Naive thymus-derived CD8-positive, alpha-beta T cell (primary cell): ENCODE measurements at regions not wholly inside any gene's neighbourhood (a gene's known extent, or its start where the extent isn't known, plus 50 kb on each side); places are given as distances from the start of the nearest gene placed in this dataset.
"Not testable (repeated sequence)": the region's sequence is repeated elsewhere in the genome, so short reads cannot be mapped to it uniquely, and the experiment has no call there.

Source experiments
- ATAC-seq, 2 donors: fragments of 150-1000 bp; cut with Tn5 transposase in 1 of 2; sonication (Bioruptor Pico), chemical (Tn5 transposase) in 1 of 2; 1 replicate in 1 of 2; 2 replicates in 1 of 2; pipeline ENCODE4 v1.10.0; 2021; ENCODE audit warnings: mild to moderate bottlenecking in 2 of 2, moderate library complexity in 2 of 2
- POLR2A ChIA-PET: fragments of 350-600 bp; sonication (Branson Sonifier 250); formaldehyde crosslinking; loops from one replicate; lab custom pipeline; 2021; ENCODE audit warnings: antibody characterized with exemption; lab: Charles Lee
- DNase-seq, 10 donors: peaks; one replicate each; pipeline versions ENCODE4 v3.0.0 to v3.0.0-alpha.2; 2020 to 2022
- H3K27ac Mint-ChIP-seq, 10 donors: one replicate each; pipeline ENCODE4 v1.8.0; 2020 to 2022; ENCODE audit warnings: mild to moderate bottlenecking in 10 of 10, mixed read lengths in 10 of 10, moderate library complexity in 4 of 10, inconsistent platforms in 1 of 10
- H3K27me3 Mint-ChIP-seq, 5 donors: one replicate each; pipeline ENCODE4 v1.8.0; 2021 to 2022; ENCODE audit warnings: mixed read lengths in 5 of 5
- H3K36me3 Mint-ChIP-seq, 3 donors: one replicate each; pipeline ENCODE4 v1.8.0; 2020 to 2022; ENCODE audit warnings: mixed read lengths in 3 of 3, mild to moderate bottlenecking in 2 of 3, inconsistent platforms in 1 of 3
- H3K4me1 Mint-ChIP-seq, 4 donors: one replicate each; pipeline ENCODE4 v1.8.0; 2021 to 2022; ENCODE audit warnings: mixed read lengths in 4 of 4
- H3K4me3 Mint-ChIP-seq, 10 donors: one replicate each; pipeline ENCODE4 v1.8.0; 2020 to 2022; ENCODE audit warnings: mild to moderate bottlenecking in 10 of 10, mixed read lengths in 10 of 10, moderate library complexity in 6 of 10, inconsistent platforms in 1 of 10
- H3K9me3 Mint-ChIP-seq, 9 donors: one replicate each; pipeline ENCODE4 v1.8.0; 2020 to 2022; ENCODE audit warnings: mixed read lengths in 9 of 9, mild to moderate bottlenecking in 3 of 9, inconsistent platforms in 1 of 9, moderate library complexity in 1 of 9

- peak overlapping the region in 1 of 10 donors; percentile 24 for H3K27ac Mint-ChIP-seq
- H3K27me3 Mint-ChIP-seq, H3K4me3 Mint-ChIP-seq, ATAC-seq, H3K36me3 Mint-ChIP-seq, DNase-seq, POLR2A ChIA-PET, H3K9me3 Mint-ChIP-seq: not testable (repeated sequence)
- peaks cover 0 to 11% (median 2%) of the 10 kb centered on the region in 4 donors for H3K4me1 Mint-ChIP-seq
Observed at GRCh38 chr21:32823296-32823695, 51.7 kb upstream of the PAXBP1 start.

DNA sequence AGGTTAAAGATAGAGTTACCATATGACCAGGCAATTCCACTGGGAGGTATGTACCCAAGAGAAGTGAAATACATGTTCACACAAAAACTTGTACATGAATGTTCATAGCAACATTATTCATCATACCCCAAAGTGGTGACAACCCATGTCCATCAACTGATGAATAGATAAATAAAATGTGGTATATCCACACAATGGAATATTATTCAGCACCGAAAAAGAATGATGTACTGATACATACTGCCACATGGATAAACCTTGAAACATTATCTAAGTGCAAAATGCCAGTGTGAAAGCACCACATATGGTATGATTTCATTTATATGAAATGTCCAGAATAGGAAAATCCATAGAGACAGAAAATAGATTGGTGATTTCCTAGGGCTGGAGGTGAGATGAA is 53.4 kb upstream of the PAXBP1 start:
- no peak overlapping the region for H3K4me3 Mint-ChIP-seq
- POLR2A ChIA-PET: no interaction called here
- H3K27me3 Mint-ChIP-seq: peaks cover 0 to 3% (median 2%) of the 10 kb centered on the region in 5 donors
- no peak overlapping the region for H3K27ac Mint-ChIP-seq
- H3K4me1 Mint-ChIP-seq: peaks cover 0 to 11% (median 2%) of the 10 kb centered on the region in 4 donors
- no peak for ATAC-seq
- peaks cover 0 to 5% (median 0%) of the 10 kb centered on the region in 9 donors for H3K9me3 Mint-ChIP-seq
- no peaks in the 10 kb centered on the region for H3K36me3 Mint-ChIP-seq
- no peak for DNase-seq

GRCh38 chr21:32826329-32827167 is 55.0 kb upstream of the PAXBP1 start:
- H3K36me3 Mint-ChIP-seq: no peaks in the 10 kb centered on the region
- peaks cover 0 to 5% (median 0%) of the 10 kb centered on the region in 9 donors for H3K9me3 Mint-ChIP-seq
- H3K4me1 Mint-ChIP-seq: peaks cover 0 to 11% (median 2%) of the 10 kb centered on the region in 4 donors
- peak; percentile 70 to 76 for ATAC-seq
- peak in 6 of 10 donors; percentile 1 to 51 (median 27) for DNase-seq
- H3K4me3 Mint-ChIP-seq: no peak overlapping the region
- peaks cover 0 to 5% (median 3%) of the 10 kb centered on the region in 5 donors for H3K27me3 Mint-ChIP-seq
- H3K27ac Mint-ChIP-seq: no peak overlapping the region
- POLR2A ChIA-PET: no interaction called here

DNA sequence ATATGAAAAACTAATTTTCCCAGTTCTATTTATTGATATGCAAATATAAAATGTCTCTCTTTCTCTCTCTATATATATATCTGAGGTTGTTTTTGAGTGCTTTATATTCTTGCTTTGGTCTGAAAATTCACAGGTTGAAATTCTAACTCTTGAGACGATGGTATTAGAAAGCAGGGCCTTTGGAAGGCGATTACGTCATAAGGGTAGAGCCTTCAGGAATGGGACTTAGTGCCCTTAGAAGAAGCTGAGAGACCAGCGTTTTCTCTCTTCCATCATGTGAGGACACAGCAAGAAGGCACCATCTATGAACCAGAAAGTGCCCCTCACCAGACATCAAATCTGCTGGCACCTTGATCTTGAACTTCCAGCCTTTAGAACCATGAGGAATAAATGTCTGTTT is 57.4 kb upstream of the PAXBP1 start:
- peaks cover 0 to 8% (median 3%) of the 10 kb centered on the region in 5 donors for H3K27me3 Mint-ChIP-seq
- H3K4me3 Mint-ChIP-seq: no peak overlapping the region
- no peak overlapping the region for H3K27ac Mint-ChIP-seq
- POLR2A ChIA-PET: no interaction called here
- ATAC-seq (no peak), DNase-seq (no peak)
- H3K9me3 Mint-ChIP-seq: peaks cover 0 to 5% (median 0%) of the 10 kb centered on the region in 9 donors
- peaks cover 0 to 3% (median 0%) of the 10 kb centered on the region in 4 donors for H3K4me1 Mint-ChIP-seq
- H3K36me3 Mint-ChIP-seq: no peaks in the 10 kb centered on the region

DNA sequence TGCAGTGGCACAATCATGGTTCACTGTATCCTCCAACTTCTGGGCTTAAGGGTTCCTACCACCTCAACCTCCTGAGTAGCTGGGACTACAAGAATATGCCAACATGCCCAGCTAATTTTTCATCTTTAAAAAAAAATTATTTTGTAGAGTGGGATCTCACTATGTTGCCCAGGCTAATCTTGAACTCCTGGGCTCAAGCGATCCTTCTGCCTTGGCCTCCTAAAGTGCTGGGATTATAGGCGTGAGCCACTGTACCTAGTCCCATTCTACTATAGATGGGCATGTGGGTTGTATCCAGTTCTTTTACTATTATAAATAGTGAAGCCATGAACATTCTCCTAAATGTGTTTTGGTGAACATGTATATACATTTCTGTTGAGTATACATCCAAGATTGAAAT is 57.9 kb upstream of the PAXBP1 start:
- H3K4me3 Mint-ChIP-seq: no peak overlapping the region
- DNase-seq (no peak), ATAC-seq (no peak)
- no peaks in the 10 kb centered on the region for H3K36me3 Mint-ChIP-seq
- peaks cover 0 to 3% (median 0%) of the 10 kb centered on the region in 9 donors for H3K9me3 Mint-ChIP-seq
- POLR2A ChIA-PET: no interaction called here
- peaks cover 0 to under 1% (median 0%) of the 10 kb centered on the region in 4 donors for H3K4me1 Mint-ChIP-seq
- no peak overlapping the region for H3K27ac Mint-ChIP-seq
- H3K27me3 Mint-ChIP-seq: peaks cover 0 to 8% (median 3%) of the 10 kb centered on the region in 5 donors

- H3K27ac Mint-ChIP-seq, H3K4me1 Mint-ChIP-seq, POLR2A ChIA-PET, H3K36me3 Mint-ChIP-seq, H3K27me3 Mint-ChIP-seq, DNase-seq, ATAC-seq, H3K4me3 Mint-ChIP-seq: not testable (repeated sequence)
- peaks cover 0 to 10% (median 0%) of the 10 kb centered on the region in 9 donors for H3K9me3 Mint-ChIP-seq
Observed at GRCh38 chr21:32831779-32832178, 60.2 kb upstream of the PAXBP1 start.

DNA sequence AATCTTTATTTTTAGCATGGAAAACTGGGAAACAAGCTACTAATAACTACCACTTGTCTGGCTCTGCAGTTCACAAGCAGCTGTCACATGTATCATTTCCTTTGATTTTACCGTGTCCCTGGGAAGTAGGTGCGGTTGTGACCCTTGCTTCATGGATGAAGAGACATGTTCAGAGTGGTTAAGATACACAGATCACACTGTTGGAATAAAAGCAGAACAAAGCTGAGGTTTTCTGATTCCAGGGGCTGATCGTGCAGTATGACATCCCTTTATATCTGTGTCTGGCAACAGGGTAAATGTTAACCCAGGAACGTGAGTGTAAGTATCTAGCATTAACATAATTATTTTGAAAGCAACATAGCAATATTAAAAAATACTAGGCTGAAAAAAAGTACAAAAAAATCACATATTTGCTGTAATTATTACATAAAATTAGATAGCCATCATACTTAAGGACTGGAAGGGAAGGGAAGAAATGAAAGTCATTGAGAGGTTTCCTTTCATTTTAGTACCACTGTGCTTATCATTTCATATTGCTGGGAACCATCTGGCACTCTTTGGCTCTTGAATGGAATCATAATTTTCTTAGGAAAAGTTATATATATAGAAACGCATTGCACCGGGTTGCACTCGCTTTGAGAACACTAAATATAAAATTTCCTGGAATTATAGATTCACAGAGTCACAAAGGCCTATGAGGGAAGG is 62.8 kb upstream of the PAXBP1 start:
- POLR2A ChIA-PET: no interaction called here
- DNase-seq: no peak
- H3K36me3 Mint-ChIP-seq: peaks cover 0 to 11% (median 6%) of the 10 kb centered on the region in 3 donors
- H3K27ac Mint-ChIP-seq: no peak overlapping the region
- H3K9me3 Mint-ChIP-seq: peaks cover 0 to 18% (median 5%) of the 10 kb centered on the region in 9 donors
- H3K4me1 Mint-ChIP-seq: no peaks in the 10 kb centered on the region
- H3K4me3 Mint-ChIP-seq: no peak overlapping the region
- peaks cover 0 to 8% (median 0%) of the 10 kb centered on the region in 5 donors for H3K27me3 Mint-ChIP-seq
- ATAC-seq: no peak

DNA sequence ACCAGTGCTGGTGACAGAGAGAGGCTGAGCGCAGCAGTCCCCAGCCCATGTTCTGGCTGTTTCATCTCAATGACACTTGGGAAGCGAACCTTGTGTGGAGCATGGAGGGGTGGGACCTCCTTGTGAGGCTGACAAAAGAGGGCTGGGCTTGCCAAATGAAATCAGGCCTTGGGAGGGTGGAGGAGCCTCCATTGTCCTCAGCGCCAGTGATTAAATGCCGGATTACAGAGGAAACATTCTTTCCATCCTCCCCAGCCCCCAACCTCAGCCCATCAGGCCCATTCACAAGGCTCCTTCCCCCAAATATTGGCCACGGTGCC is 63.3 kb upstream of the PAXBP1 start:
- Mint-ChIP-seq H3K9me3 (peaks cover 0 to 18% (median 5%) of the 10 kb centered on the region in 9 donors), H3K4me3 (no peak overlapping the region), H3K36me3 (peaks cover 0 to 11% (median 6%) of the 10 kb centered on the region in 3 donors), H3K27me3 (peaks cover 0 to 8% (median 0%) of the 10 kb centered on the region in 5 donors), H3K4me1 (no peaks in the 10 kb centered on the region), H3K27ac (no peak overlapping the region)
- DNase-seq (no peak), ATAC-seq (no peak)
- POLR2A ChIA-PET: no interaction called here

DNA sequence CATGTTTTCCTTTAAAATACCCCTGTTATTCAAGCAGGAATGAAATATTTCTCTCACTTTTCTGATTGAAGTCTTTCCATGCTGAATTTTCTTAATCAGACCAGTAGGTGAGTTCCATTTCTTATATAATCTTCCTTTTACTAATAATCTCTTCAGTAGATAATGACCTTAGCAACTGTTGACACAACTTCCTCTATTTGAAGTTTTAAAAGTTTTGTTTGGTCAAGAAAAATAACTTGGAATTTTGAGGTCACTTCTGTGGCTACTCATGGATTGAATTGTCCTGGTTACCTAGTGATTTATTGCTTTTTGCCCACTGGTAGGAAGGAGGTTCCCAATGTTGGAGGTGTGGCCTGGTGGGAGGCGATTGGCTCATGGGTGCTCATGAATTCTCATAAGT is 70.6 kb upstream of the PAXBP1 start:
- DNase-seq (no peak), ATAC-seq (no peak)
- no peak overlapping the region for H3K4me3 Mint-ChIP-seq
- peaks cover 0 to 7% (median 0%) of the 10 kb centered on the region in 5 donors for H3K27me3 Mint-ChIP-seq
- H3K9me3 Mint-ChIP-seq: peaks cover 0 to 5% (median 3%) of the 10 kb centered on the region in 9 donors
- H3K36me3 Mint-ChIP-seq: peaks cover 0 to 5% (median 3%) of the 10 kb centered on the region in 3 donors
- H3K4me1 Mint-ChIP-seq: no peaks in the 10 kb centered on the region
- H3K27ac Mint-ChIP-seq: no peak overlapping the region
- POLR2A ChIA-PET: no interaction called here

DNA sequence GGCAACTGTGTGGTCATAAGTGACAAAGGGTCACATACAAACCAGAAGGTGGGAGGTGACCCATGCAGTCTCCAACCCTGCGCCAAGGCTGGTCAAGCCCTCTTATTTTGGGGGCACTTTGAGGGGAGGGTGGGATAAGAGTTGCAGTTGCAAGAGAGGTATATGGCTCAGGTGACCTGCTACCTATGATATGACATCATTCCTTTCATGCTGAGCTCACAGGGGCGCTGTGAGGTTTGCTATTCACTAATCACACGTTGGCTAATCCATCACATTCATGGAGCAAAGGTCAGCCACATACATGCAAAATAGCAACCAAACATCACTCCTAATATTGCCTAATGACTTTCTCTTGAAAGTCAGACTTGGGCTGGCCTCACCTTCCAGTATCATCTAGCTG is 72.0 kb upstream of the PAXBP1 start:
- Mint-ChIP-seq H3K4me3 (no peak overlapping the region), H3K36me3 (no peaks in the 10 kb centered on the region)

GRCh38 chr21:32844076-32844475 is 72.5 kb upstream of the PAXBP1 start:
- Mint-ChIP-seq H3K36me3 (no peaks in the 10 kb centered on the region), H3K4me1 (no peaks in the 10 kb centered on the region), H3K9me3 (no peaks in the 10 kb centered on the region), H3K27ac (peak overlapping the region in 1 of 10 donors; percentile 62), H3K4me3 (no peak overlapping the region), H3K27me3 (peaks cover 0 to 8% (median 2%) of the 10 kb centered on the region in 5 donors)
- POLR2A ChIA-PET: no interaction called here
- ATAC-seq (no peak), DNase-seq (no peak)

More for the DNA sequence above, 72.0 kb upstream of the PAXBP1 start:
- Mint-ChIP-seq H3K27ac (no peak overlapping the region), H3K27me3 (peaks cover 0 to 8% (median under 1%) of the 10 kb centered on the region in 5 donors), H3K9me3 (no peaks in the 10 kb centered on the region), H3K4me1 (no peaks in the 10 kb centered on the region)
- POLR2A ChIA-PET: no interaction called here
- ATAC-seq (no peak), DNase-seq (no peak)

DNA sequence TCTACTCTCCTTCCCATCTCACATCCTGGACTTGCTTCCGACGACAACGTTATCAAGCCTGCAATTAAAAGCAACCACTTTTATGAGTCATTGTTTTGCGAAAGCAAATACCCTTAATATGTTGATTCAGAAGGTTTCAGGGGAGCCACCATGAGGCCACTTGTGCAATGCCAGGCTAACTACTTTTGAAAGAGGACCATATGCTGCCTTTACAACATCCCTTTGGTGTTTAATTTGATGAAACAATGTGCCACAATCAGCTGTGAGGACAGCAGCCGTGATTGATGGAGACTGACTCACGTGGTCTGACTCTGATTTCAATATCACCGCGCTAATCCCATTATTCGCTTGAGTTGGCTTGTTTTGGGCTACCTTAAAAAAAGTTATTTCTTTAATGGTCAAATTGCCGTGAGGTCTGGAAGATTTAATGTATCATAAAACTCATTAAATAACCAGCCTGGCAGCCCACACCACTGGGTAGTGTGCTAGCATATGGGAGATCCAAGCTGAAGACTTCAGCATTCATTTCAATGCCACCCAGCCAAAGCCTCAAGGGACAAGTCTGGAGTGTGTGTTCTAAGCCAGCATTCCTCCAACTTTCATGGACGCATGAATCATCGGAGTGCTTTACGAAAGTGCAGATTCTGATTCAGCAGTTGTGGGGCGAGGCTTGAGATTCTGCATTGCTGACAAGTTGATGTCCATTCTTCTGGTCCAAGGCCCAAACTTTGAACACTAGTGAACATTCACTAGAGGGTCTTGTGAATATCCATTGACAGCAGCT is 73.3 kb upstream of the PAXBP1 start:
- DNase-seq: no peak
- Mint-ChIP-seq H3K4me1 (no peaks in the 10 kb centered on the region), H3K36me3 (no peaks in the 10 kb centered on the region), H3K4me3 (no peak overlapping the region), H3K27me3 (peaks cover 0 to 10% (median 2%) of the 10 kb centered on the region in 5 donors), H3K9me3 (no peaks in the 10 kb centered on the region), H3K27ac (no peak overlapping the region)
- ATAC-seq: no peak
- POLR2A ChIA-PET: no interaction called here
